HuH-7 (cell line): ENCODE measurements at regions not wholly inside any gene's neighbourhood (a gene's known extent, or its start where the extent isn't known, plus 50 kb on each side); places are given as distances from the start of the nearest gene placed in this dataset.
"Not testable (repeated sequence)": the region's sequence is repeated elsewhere in the genome, so short reads cannot be mapped to it uniquely, and the experiment has no call there.

Source experiments
- DNase-seq: peaks from one replicate; pipeline ENCODE4 v3.0.0; 2011; ENCODE audit warnings: low spot score

GRCh38 chr14:82987502-82988124, 1454.0 kb upstream of the SEL1L start:
- DNase-seq: no peak

DNA sequence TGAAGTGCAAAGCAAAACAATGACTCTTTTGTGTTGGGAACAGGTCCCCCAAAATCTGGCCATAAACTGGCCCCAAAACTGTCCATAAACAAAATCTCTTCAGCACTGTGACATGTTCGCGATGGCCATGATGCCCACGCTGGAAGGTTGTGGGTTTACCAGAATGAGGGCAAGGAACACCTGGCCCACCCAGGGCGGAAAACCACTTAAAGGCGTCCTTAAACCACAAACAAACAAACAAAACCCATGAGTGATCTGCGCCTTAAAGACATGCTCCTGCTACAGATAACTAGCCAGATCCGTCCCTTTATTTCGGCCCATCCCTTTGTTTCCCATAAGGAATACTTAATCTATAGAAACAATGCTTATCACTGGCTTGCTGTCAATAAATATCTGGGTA, 1460.9 kb upstream of the SEL1L start:
- DNase-seq: not testable (repeated sequence)

GRCh38 chr14:82999802-83000201, 1466.1 kb upstream of the SEL1L start:
- no peak for DNase-seq

DNA sequence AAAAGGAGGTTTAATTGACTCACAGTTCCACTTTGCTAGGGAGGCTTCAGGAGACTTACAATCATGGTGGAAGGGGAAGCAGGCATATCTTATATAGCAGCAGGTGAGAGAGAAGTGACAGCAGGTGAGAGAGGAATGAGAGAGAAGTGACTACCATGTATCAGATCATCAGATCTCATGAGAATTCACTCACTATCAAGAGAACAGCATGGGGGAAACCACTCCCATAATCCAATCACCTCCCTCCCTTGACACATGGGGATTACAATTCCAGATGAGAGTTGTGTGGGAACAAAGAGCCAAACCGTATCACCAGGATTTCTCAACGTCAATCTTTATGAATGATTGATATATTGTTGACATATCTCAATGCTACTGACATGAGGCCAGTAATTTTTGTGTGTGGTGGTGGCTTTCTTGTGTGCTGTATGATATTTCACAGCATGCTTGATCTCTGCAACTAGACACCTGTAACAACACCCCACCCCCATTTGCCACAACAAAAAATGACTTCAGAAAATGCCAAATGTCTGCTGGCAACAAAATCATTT, 1470.9 kb upstream of the SEL1L start:
- no peak for DNase-seq

DNA sequence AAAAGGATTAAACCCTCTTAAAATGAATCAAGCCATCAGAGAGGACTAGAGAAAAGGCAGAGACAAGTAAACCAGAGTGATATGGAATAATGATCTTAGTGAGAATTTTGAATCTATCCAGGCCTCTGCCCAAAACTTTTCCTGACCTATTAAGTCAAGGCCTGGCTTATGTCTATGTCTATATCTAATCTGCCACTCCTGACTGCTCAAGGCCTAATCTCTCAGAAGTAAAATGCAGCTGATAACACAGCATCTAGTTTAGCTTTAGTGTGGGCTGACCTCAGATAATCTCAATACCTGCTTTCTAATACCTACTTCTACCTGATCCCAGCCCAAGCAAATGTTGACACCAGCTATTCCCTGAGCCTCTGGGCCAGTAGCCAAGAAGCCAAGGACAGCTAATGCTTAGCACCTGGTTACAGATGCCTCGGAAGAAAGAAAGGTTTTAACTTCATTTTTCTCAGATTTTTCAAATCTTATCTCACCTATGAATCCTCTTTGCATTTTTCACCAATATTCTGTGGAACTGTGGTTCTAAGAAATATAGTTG, 1472.5 kb upstream of the SEL1L start:
- no peak for DNase-seq

- not testable (repeated sequence) for DNase-seq
Measured at GRCh38 chr14:83007052-83007451, 1473.4 kb upstream of the SEL1L start.

GRCh38 chr14:83007641-83008225, 1474.1 kb upstream of the SEL1L start:
- no peak for DNase-seq

- DNase-seq: no peak
Measured at GRCh38 chr14:83017296-83017695, 1483.6 kb upstream of the SEL1L start.

GRCh38 chr14:83019744-83020414, 1486.2 kb upstream of the SEL1L start:
- DNase-seq: no peak

GRCh38 chr14:83021323-83021722, 1487.7 kb upstream of the SEL1L start:
- DNase-seq: no peak

DNA sequence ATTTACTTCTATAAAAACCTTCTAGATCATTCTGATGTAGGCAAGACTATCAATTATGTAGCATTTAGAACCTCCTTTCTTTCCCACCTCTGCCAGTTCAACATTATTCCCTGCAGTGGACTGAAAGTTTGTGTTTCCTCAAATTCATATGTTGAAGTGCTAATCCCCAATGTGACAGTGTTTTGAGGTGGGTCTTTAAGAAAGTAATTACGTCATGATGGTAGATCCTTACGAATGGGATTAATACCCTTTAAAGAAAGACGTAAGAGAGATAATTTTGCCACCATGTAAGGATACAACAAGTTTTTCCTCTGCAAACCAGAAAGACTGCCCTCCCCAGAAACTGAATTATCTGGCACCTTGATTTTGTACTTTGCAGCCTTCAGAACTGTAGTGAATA, 1489.7 kb upstream of the SEL1L start:
- DNase-seq: no peak

DNA sequence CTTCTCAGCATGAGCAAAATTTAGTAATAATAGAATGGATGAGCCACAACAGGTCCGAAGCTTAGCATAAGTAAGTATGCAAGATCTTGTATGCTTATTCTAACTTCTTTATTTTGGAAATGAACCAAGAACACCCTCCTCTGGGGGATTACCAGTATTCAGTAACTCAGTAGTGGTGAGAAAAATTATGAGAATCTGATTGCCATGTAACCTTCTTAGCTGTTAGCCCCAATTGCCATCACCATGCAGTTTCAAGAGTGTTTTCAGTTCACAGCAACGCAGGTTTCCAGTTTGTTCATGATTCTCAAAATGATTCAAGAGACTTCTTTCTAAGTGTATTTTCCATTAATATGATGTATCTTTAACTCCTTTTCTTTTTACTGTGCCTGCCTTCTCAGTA, 1507.6 kb upstream of the SEL1L start:
- DNase-seq: no peak

DNA sequence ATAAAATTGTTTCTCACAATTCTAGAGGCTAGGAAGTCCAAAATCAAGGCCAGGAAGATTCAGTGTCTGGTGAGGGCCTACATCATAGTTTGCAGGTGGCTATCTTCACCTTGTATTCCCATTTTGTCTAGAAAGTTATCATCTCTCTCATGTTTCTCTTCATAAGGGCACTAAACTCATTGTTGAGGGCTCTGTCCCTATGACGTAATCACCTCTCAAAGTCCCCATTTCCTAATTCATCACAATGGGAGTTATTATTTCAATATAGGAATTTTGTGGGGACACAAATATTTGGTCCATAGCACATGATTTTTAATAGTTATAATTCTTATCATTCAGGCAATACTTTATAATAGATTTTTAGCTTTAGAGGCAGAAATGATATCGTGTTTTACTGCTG, 1509.2 kb upstream of the SEL1L start:
- DNase-seq: no peak

- no peak for DNase-seq
Measured at GRCh38 chr14:83044001-83044400, 1510.3 kb upstream of the SEL1L start.

- DNase-seq: no peak
Measured at GRCh38 chr14:83047059-83047830, 1513.6 kb upstream of the SEL1L start.

- DNase-seq: no peak
Measured at GRCh38 chr14:83053022-83053710, 1519.5 kb upstream of the SEL1L start.

DNA sequence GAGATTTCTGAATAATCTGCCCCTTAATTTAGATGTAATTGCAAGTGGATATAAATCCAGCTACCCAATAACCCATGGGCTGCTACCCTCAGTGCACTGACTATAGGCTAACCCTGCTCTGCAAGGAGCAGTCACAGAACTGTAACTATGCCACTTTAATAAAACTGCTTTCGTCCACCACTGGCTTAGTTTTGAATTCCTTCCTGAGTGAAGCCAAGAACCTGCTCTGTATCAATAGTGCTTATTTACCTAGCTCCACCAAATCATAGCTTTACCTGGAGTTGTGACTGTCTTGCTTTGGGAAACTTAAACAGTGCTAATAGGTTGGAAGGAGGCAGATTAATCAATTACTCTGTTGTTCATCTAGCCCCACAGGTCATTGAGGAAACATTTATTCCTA, 1524.4 kb upstream of the SEL1L start:
- no peak for DNase-seq

DNA sequence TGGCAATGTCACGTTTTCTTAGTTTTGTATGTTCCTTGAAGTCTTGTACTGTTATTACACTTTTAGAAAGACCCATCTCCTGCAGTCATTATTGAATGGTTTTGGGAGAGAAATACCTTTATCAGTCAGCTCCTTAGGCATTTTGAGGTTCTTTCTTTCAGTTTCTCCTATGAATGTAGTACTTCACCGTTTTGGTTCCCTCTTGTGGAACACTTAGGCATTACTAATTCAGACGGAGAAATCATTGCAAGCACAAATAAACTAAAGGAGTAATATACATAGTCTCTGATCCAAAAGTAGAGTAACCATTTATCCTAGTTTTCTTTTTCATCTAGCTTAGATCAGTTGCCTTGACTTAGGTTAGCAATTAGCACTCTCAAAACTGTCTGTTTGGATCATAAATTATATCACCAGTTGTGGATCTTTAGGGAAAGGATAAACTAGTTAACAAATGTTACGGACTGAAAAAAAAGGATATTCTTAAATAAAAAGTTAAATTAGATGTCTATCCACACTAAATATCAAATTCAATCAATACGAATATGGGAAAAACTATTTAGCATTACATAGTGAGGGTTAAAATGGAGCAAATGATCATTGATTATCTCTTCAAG, 1538.3 kb upstream of the SEL1L start:
- no peak for DNase-seq

DNA sequence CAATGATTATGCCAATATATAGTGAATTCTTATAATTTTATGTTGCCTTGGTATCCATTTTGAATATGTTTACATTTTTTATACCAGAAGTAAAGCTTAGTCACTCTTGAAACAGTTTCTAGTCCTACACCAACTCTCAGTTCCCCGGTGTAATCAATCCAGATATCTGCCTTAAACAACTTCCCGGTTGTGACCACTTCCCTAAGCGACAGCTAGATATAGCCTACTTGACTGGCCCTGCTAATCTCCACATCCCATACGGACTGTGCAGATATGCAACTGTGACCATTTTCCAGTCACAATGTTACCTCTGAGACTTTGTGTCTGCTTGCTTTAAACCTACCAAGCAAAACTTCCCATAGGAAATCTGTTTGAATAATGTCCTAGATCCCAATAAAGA, 1551.5 kb upstream of the SEL1L start:
- no peak for DNase-seq

DNA sequence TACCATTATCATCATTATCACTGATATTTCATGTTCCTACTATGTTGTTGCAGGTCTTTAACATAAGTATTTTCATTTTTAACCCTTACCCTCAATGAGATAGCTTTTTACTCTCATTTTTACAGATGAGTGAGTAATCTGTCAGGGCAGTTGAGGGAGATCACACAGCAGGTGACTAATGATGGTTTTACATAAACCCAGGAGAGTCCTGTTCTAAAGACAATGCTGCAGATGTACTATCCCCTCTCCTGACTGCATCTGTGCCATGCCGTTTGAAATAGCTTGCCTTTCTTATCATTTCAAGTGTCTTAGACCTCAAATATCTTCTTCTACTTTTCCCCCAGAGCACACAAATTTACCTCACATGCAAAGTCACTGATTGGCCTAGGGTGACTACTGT, 1552.1 kb upstream of the SEL1L start:
- no peak for DNase-seq
